GM12864 (cell line): ENCODE measurements at regions not wholly inside any gene's neighbourhood (a gene's known extent, or its start where the extent isn't known, plus 50 kb on each side); places are given as distances from the start of the nearest gene placed in this dataset.

Source experiments
- DNase-seq: peaks from one replicate; pipeline ENCODE4 v3.0.0-alpha.2; 2011; ENCODE audit warnings: low read depth
- H3K4me3 ChIP-seq: 2 replicates; pipeline ENCODE4 v1.5.1; 2011; ENCODE audit warnings: mild to moderate bottlenecking, low read depth, low read length, control low read depth
- CTCF ChIP-seq: IDR thresholded peaks from 2 replicates; pipeline ENCODE4 v1.5.1; 2011; ENCODE audit warnings: low read depth, mild to moderate bottlenecking, moderate library complexity, low read length, control low read depth, inconsistent platforms; ENCODE audit errors: missing control alignments

- H3K4me3 ChIP-seq: no peak overlapping the region
- TF ChIP-seq CTCF: no peak
- no peak for DNase-seq
Observed at GRCh38 chr15:94934440-94934839, 703.1 kb downstream of the MCTP2 start.

GRCh38 chr15:94937242-94937641, 705.9 kb downstream of the MCTP2 start:
- DNase-seq: no peak
- no peak for TF ChIP-seq CTCF
- H3K4me3 ChIP-seq: no peak overlapping the region

- no peak overlapping the region for H3K4me3 ChIP-seq
- TF ChIP-seq CTCF: no peak
- DNase-seq: no peak
Observed at GRCh38 chr15:94943888-94944287, 712.5 kb downstream of the MCTP2 start.

GRCh38 chr15:94951538-94951937, 720.2 kb downstream of the MCTP2 start:
- no peak for TF ChIP-seq CTCF
- H3K4me3 ChIP-seq: no peak overlapping the region
- no peak for DNase-seq

- H3K4me3 ChIP-seq: no peak overlapping the region
- TF ChIP-seq CTCF: no peak
- DNase-seq: no peak
Observed at GRCh38 chr15:94963953-94964352, 732.6 kb downstream of the MCTP2 start.

GRCh38 chr15:94965593-94965992, 734.2 kb downstream of the MCTP2 start:
- no peak for TF ChIP-seq CTCF
- no peak for DNase-seq
- H3K4me3 ChIP-seq: no peak overlapping the region

- no peak for TF ChIP-seq CTCF
- no peak overlapping the region for H3K4me3 ChIP-seq
- DNase-seq: no peak
Observed at GRCh38 chr15:94968133-94968532, 736.8 kb downstream of the MCTP2 start.
